HG03571 (cell line): ENCODE measurements at regions not wholly inside any gene's neighbourhood (a gene's known extent, or its start where the extent isn't known, plus 50 kb on each side); places are given as distances from the start of the nearest gene placed in this dataset.
"Not testable (repeated sequence)": the region's sequence is repeated elsewhere in the genome, so short reads cannot be mapped to it uniquely, and the experiment has no call there.

Experiments
- ATAC-seq: cut with Tn5 transposase; IDR thresholded peaks from one replicate; pipeline ENCODE4 v1.9.1; 2021; ENCODE audit not compliant: unreplicated experiment

DNA sequence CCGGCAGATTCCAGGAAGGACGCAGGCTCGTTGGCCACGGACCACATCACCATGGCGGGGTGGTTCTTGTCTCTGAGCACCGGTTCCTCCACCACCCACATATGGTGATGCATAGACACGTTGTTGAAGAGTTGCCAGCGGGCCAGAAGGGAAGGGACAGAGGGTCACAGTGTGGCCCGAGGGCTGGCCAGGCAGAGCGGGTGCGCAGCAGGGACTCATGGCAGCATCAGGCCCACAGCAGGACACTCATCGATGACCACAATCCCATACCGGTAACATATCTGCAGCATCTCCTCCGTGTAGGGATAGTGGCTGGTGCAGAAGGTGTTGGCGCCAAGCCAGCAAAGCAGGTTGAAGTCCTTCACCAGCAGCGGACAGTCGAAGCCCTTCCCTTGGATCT is 469.2 kb upstream of the FAM174A start:
- not testable (repeated sequence) for ATAC-seq

GRCh38 chr5:100043475-100043874 is 491.7 kb upstream of the FAM174A start:
- ATAC-seq: no peak

DNA sequence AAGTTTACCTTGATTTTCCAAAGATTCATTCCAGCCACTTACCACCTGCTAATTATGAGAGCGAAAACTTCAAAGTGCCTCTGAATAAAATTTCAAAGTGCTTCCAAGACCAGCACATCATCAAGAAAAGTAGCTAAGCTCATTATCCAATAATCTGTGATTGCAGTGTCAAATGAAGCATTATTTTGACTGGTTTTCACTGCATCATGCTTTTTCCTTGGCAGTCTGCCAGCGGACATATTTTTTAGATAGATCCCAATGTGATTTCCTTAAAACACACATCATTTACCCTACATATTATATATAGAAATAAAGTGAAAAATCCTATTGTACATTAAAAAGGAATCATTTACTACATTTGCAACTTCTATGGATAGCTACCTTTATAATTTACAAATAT is 508.6 kb upstream of the FAM174A start:
- ATAC-seq: no peak

DNA sequence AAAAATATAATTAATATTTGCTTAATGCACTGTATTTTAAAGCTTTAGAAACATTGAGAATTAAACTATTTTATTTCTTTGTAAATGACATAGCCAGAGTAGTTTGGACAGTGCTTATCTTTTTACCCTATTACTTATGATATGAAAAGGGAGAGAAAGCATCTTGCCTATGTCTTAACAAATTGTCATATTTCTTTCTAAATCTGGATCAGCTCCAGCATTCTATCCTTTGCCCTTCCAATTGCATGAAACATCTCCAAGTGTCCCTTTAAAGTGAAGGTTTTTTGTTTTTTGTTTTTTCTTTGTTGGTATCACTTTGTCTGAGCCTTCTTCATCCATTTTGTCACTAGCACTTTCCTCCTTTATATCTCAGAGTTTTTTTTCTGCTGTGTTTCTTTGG is 511.6 kb upstream of the FAM174A start:
- ATAC-seq: no peak

- no peak for ATAC-seq
These were observed 517.5 kb upstream of the FAM174A start for GRCh38 chr5:100017520-100018262.

DNA sequence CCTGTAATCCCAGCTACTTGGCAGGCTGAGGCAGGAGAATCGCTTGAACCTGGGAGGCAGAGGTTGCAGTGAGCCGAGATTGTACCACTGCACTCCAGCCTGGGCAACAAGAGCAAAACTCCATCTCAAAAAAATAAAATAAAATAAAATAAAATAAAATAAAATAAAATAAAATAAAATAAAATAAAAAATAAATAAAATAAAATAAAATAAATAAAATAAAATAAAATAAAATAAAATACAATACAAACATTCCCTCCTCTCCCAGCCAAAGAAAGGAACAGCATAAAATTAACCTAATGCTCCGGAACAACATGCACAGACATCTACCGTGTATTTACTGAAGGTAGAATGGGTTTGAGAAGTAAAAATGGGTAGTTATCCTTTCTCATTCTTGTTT is 521.9 kb upstream of the FAM174A start:
- ATAC-seq: not testable (repeated sequence)

DNA sequence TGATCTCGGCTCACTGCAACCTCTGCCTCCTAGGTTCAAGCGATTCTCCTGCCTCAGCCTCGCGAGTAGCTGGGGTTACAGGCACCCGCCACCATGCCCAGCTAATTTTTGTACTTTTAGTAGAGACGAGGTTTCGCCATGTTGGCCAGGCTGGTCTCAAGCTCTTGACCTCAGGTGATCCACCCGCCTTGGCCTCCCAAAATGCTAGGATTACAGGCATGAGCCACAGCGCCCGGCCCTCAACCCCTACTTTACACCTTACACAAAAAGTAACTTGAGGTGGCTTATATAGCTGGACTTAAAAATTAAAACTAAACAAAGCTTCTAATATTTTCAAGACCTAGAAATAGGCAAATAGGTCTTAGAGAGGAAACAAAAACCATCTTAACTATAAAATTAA is 524.0 kb upstream of the FAM174A start:
- not testable (repeated sequence) for ATAC-seq

DNA sequence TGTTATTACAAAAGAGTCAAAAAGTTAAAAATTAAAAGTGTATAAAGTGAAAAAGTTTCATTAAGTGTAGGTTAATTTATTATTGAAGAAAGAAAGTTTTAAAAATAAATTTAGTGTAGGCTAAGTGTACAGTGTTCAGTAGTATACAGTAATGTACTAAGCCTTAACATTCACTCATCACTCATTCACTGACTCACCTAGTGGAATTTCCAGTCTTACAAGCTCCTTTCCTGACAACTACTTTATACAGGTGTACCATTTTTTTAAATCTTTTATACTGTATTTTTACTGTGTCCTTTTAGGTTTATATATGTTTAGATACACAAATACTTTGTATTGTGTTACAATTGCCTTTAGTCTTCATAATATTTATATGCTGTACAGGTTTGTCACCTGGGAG is 530.2 kb upstream of the FAM174A start:
- no peak for ATAC-seq

- ATAC-seq: no peak
These were observed 536.9 kb upstream of the FAM174A start for GRCh38 chr5:99998319-99998718.

DNA sequence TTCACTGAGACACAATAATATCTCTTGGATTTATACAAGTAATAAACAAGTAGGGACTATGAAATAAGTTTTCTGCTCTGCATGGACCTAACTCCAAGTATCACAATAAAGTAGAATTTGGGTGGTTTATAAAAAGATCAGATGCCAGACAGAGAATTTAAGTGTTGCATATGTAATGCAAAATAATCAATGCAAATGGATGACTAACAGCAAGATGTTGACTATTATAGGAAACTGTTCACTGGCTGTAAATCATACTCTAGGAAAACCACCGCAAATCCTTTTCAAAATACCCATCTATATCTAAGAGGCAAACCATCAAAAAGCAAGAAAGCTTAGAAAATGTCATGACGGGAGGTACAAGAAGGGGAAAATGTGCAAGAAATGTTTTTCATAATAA is 539.8 kb upstream of the FAM174A start:
- no peak for ATAC-seq

- no peak for ATAC-seq
These were observed 561.4 kb upstream of the FAM174A start for GRCh38 chr5:99973779-99974178.

- no peak for ATAC-seq
These were observed 579.2 kb upstream of the FAM174A start for GRCh38 chr5:99955962-99956361.

DNA sequence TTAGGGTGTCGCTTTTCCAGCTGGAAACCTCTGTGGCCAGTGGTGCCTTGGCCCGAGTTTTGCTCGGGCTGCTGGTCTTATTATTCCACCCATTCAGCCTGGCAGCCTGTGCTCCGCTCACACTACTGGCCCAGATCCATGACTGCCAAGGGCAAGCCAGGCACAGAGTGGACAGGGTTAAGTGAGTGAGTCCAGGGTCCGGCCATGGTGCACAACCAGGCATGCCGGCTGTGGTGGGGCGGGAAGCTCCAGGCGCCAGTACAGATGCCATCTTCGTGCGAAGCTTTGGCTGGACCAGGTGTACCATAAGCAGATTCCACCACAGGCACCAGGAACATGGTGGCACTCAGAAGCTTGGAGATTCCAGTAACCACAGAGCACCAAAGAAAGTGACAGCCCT is 580.2 kb upstream of the FAM174A start:
- ATAC-seq: no peak

DNA sequence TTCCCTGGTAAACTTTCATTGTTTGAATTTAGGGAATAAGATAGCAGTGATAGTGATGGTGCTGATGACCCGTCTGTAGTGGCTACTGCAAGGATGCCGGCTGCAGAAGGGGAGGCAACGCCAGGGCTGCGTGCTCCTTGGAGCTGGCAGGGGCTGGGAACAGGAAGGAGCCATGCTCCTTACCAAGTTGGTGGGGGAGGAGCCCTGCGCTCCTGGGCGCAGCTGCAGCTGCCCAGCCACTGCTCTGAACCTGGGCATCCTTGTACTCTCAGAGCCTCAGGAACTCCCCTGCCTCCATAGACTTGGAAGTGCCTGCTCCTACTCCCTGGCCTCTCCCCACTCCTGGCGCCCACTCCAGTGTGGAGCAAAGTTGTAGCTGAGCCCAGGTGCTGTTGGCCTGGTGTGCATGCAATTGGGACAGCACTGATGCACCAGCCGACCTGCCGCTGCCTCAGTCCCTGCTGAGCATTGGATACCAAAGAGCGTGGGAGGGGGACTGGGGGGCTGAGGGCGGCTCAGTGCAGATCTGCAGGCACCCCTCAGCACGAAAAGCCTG is 585.1 kb upstream of the FAM174A start:
- no peak for ATAC-seq

DNA sequence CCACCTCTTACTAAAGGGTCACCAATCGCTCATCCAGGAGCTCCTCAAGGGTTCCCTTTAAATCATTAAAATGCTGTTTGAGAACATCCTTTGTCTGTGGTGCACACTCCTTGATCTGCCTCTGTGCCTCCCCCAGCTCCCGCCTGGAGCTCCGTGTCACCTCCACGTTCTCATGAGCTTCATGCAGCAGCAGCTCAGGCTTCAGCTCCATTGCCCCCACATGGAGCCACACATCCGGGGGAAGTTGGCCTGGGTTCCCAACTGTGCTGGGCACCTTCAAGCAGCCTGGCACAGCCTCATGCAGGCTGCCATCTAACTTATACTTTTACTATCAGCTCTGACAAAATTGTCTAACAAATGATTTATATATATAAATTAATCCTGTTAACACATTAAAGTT is 585.8 kb upstream of the FAM174A start:
- ATAC-seq: no peak

- ATAC-seq: no peak
These were observed 586.3 kb upstream of the FAM174A start for GRCh38 chr5:99948850-99949249.

DNA sequence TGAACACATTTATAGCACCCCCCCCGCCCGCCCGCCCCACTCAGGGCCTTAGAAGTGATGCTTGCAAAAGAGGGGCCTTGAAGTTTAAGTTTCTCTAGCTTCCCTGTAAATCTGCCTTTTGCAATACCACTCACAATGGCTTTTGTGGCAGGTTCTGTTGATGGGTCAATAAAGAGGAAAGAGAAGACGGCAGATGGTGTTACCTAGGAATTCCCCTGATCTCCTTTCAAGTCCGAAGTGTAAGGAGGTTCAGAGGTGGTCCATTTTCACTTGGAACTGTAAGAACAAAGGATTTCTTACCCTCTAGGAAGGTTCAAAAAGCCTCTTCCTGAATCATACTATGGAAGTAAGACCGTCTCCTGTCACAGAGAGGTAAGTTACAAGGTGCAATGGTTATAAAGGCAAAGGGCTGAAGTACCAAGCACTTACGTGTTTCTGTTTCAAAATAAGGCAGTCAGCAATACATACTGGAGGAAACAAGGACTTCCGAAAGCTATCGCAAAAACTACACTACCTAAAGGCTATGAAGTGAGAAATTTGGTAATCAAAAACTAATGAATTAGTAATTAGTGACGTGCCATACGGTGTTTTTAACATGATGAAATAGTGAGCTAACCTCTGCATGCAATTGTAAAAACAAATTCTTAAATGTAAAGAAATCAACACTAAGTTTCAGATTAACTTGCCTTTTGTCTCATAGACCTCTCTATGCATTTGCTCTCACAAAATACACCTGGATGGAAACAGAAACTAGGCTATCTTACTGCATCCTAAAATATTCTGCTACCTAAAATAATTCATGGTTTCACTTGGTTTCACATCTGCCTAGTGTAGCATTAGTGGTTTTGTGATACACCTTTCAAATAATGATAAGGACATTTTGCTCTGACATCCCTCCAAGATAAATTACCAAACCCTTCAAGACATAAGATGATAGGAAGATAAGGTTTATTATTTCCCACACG is 589.4 kb upstream of the FAM174A start:
- no peak for ATAC-seq

DNA sequence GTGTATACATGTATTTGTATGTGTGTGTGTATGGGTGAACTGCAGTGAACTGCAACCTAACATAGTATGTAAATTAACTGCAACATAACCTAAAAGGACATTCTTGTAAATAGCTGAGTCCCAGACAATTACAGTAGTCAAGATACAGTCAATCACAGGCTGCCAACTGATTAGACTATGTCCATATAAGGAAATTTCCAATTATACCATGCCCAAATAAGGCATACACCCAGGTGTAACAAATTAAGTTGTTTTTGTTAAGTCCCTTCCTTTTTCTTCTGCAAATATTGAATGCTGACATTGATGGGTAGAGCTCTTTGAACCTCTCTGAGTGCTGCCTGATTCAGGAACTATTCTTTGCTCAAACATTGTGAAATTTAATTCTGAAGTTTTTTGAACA is 594.6 kb upstream of the FAM174A start:
- no peak for ATAC-seq

DNA sequence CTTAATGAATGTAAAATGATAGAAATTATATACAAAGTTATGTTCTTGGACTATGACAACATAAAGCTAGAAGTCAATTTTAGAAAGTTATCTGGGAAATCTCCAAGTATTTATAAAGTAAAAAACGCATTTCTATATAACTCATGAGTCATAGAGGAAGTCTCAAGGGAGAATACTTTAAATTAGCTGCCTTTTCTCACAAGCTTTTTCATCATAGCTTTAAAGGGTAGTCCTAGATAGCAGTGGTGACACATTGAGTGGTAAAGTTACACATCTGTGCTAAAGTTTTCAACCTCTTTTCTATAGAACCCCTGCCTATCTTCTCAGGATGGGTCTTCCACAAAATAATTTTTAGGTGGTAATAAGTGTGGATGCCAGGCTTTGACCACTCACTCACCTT is 598.3 kb upstream of the FAM174A start:
- no peak for ATAC-seq

DNA sequence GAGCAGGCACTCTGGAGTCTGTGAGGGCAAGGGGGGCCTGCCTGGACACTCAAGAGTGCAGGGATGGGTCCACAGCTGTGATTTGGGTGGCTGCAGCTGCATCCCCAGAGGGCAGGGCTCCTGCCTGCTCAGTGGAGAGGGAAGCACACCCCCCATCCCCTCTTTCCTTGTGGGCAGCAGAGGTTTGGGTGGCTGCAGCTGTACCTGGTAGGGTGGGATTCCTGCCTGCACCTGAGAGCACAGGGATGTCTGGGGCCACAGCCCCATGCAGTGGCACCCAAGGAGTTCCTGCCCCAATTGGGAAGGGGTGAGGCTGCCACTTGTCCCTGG is 605.4 kb upstream of the FAM174A start:
- no peak for ATAC-seq

- ATAC-seq: no peak
These were observed 605.9 kb upstream of the FAM174A start for GRCh38 chr5:99929067-99929805.
